Liver (tissue), 8 donors: ENCODE measurements at regions not wholly inside any gene's neighbourhood (a gene's known extent, or its start where the extent isn't known, plus 50 kb on each side); places are given as distances from the start of the nearest gene placed in this dataset.
"Not testable (repeated sequence)": the region's sequence is repeated elsewhere in the genome, so short reads cannot be mapped to it uniquely, and the experiment has no call there.

Experiments
- DNase-seq: peaks from one replicate; pipeline ENCODE4 v3.0.0-alpha.2; 2017; ENCODE audit warnings: low spot score
- H3K27ac ChIP-seq, 2 donors: one replicate each; pipeline ENCODE4 v1.7.0; 2013; ENCODE audit warnings: inconsistent platforms in 2 of 2, low read length in 2 of 2, control low read depth in 1 of 2, low read depth in 1 of 2, mild to moderate bottlenecking in 1 of 2
- H3K27me3 ChIP-seq, 4 donors: one replicate each; pipeline versions ENCODE4 v1.6.1 to v1.7.0; 2013; ENCODE audit warnings: low read length in 3 of 4, inconsistent platforms in 1 of 4, mild to moderate bottlenecking in 1 of 4, moderate library complexity in 1 of 4; ENCODE audit not compliant: control insufficient read depth in 4 of 4, insufficient read depth in 4 of 4
- H3K36me3 ChIP-seq, 4 donors: one replicate each; pipeline versions ENCODE4 v1.6.1 to v1.7.0; 2013; ENCODE audit warnings: low read length in 3 of 4, mild to moderate bottlenecking in 3 of 4, low read depth in 1 of 4, moderate library complexity in 1 of 4; ENCODE audit not compliant: control insufficient read depth in 4 of 4, insufficient read depth in 3 of 4
- H3K4me1 ChIP-seq, 4 donors: one replicate each; pipeline versions ENCODE4 v1.6.1 to v1.7.0; 2013; ENCODE audit warnings: low read length in 3 of 4, mild to moderate bottlenecking in 3 of 4, moderate library complexity in 1 of 4; ENCODE audit not compliant: control insufficient read depth in 4 of 4, insufficient read depth in 4 of 4
- H3K4me3 ChIP-seq, 3 donors: one replicate each; pipeline versions ENCODE4 v1.6.1 to v1.7.0; 2013; ENCODE audit warnings: low read length in 3 of 3, control low read depth in 1 of 3, low read depth in 1 of 3, mild to moderate bottlenecking in 1 of 3
- H3K9ac ChIP-seq, 2 donors: one replicate each; pipeline ENCODE4 v1.7.0; 2013; ENCODE audit warnings: low read length in 2 of 2, mild to moderate bottlenecking in 2 of 2, moderate library complexity in 2 of 2, control low read depth in 1 of 2, low read depth in 1 of 2
- H3K9me3 ChIP-seq, 4 donors: one replicate each; pipeline versions ENCODE4 v1.6.1 to v1.7.0; 2013; ENCODE audit warnings: low read length in 3 of 4; ENCODE audit not compliant: control insufficient read depth in 4 of 4
- ATF3 ChIP-seq: IDR thresholded peaks from 2 replicates; pipeline ENCODE4 v1.6.1; 2016; ENCODE audit warnings: antibody characterized with exemption
- CTCF ChIP-seq: fragments of 150-350 bp; IDR thresholded peaks from 2 replicates; pipeline ENCODE4 v1.5.1; 2017; ENCODE audit warnings: improper control_type of control experiment, low read depth, low read length; ENCODE audit not compliant: missing input control
- EGR1 ChIP-seq, 2 donors: IDR thresholded peaks; 2 replicates each; pipeline ENCODE4 v1.6.1; 2016 to 2018; ENCODE audit warnings: antibody characterized with exemption in 2 of 2, low read depth in 2 of 2
- FOXA1 ChIP-seq: IDR thresholded peaks from 2 replicates; pipeline ENCODE4 v1.6.1; 2016; ENCODE audit warnings: antibody characterized with exemption
- FOXA2 ChIP-seq: IDR thresholded peaks from 2 replicates; pipeline ENCODE4 v1.6.1; 2016; ENCODE audit warnings: antibody characterized with exemption
- GABPA ChIP-seq, 2 donors: IDR thresholded peaks in 1 of 2; conservative IDR thresholded peaks in 1 of 2; 2 replicates each; pipeline ENCODE4 v1.6.1; 2016; ENCODE audit warnings: antibody characterized with exemption in 2 of 2, mild to moderate bottlenecking in 1 of 2, moderate library complexity in 1 of 2
- HNF4A ChIP-seq, 2 donors: conservative IDR thresholded peaks; 2 replicates each; pipeline ENCODE4 v1.6.1; 2016; ENCODE audit warnings: antibody characterized with exemption in 2 of 2, mild to moderate bottlenecking in 2 of 2
- HNF4G ChIP-seq: IDR thresholded peaks from 2 replicates; pipeline ENCODE4 v1.6.1; 2016; ENCODE audit warnings: antibody characterized with exemption
- JUND ChIP-seq, 2 donors: IDR thresholded peaks; 2 replicates each; pipeline ENCODE4 v1.6.1; 2016; ENCODE audit warnings: antibody characterized with exemption in 2 of 2
- NR2F2 ChIP-seq: IDR thresholded peaks from 2 replicates; pipeline ENCODE4 v1.6.1; 2016; ENCODE audit warnings: antibody characterized with exemption
- RAD21 ChIP-seq, 2 donors: IDR thresholded peaks; 2 replicates each; pipeline ENCODE4 v1.6.1; 2016; ENCODE audit warnings: antibody characterized with exemption in 2 of 2, mild to moderate bottlenecking in 2 of 2
- REST ChIP-seq: IDR thresholded peaks from 2 replicates; pipeline ENCODE4 v1.6.1; 2016; ENCODE audit warnings: antibody characterized with exemption, mild to moderate bottlenecking
- RXRA ChIP-seq, 2 donors: IDR thresholded peaks; 2 replicates each; pipeline ENCODE4 v1.6.1; 2017 to 2018; ENCODE audit warnings: antibody characterized with exemption in 2 of 2, mild to moderate bottlenecking in 1 of 2
- SP1 ChIP-seq: IDR thresholded peaks from 2 replicates; pipeline ENCODE4 v1.6.1; 2018; ENCODE audit warnings: antibody characterized with exemption, mild to moderate bottlenecking
- TAF1 ChIP-seq: conservative IDR thresholded peaks from 2 replicates; pipeline ENCODE4 v1.6.1; 2016; ENCODE audit warnings: antibody characterized with exemption, mild to moderate bottlenecking
- YY1 ChIP-seq: IDR thresholded peaks from 2 replicates; pipeline ENCODE4 v1.6.1; 2016; ENCODE audit warnings: antibody characterized with exemption, mild to moderate bottlenecking
- ZBTB33 ChIP-seq: IDR thresholded peaks from 2 replicates; pipeline ENCODE4 v1.6.1; 2016; ENCODE audit warnings: antibody characterized with exemption
- WGBS: extraction: QIAGEN DNeasy Blood & Tissue Kit; methylation state at CpG from one replicate; pipeline ENCODE4 v1.1.7; 2013; 5-methylcytosine and 5-hydroxymethylcytosine counted together
- donor health status: healthy.
- donor health status: healthy.
- donor health status: healthy.
- donor health status: healthy.
- donor health status: healthy.

GRCh38 chr12:116662612-116663144 is 75.2 kb downstream of the SPRING1 start (continued):
- TF ChIP-seq CTCF = no peak
- TF ChIP-seq NR2F2 = peak; percentile 68
- peak; percentile 33 to 35 for TF ChIP-seq RAD21 (IDR thresholded peaks at IDR 0.05)
- peak; percentile 49 for TF ChIP-seq HNF4G
- TF ChIP-seq TAF1 = no peak
- peak; percentile 58 to 87 for TF ChIP-seq RXRA (IDR thresholded peaks at IDR 0.05)
- peak; percentile 20 to 54 for TF ChIP-seq JUND (IDR thresholded peaks at IDR 0.05)
- peak; percentile 65 for TF ChIP-seq FOXA2

GRCh38 chr12:116661341-116661740 is 76.5 kb downstream of the SPRING1 start:
- H3K4me3 ChIP-seq = no peak overlapping the region
- H3K4me1 ChIP-seq = peaks cover 4 to 47% (median 32%) of the 10 kb centered on the region in 4 donors
- H3K27ac ChIP-seq = no peak overlapping the region
- no peak overlapping the region for H3K9ac ChIP-seq
- no peaks in the 10 kb centered on the region for H3K27me3 ChIP-seq
- H3K9me3 ChIP-seq = no peaks in the 10 kb centered on the region
- WGBS = 97% methylated on average over 18 of the region's 18 CpGs
- TF ChIP-seq NR2F2 (no peak), REST (no peak), RXRA (IDR thresholded peaks at IDR 0.05) (no peak), FOXA2 (no peak), SP1 (no peak), RAD21 (IDR thresholded peaks at IDR 0.05) (no peak), EGR1 (IDR thresholded peaks at IDR 0.05; ENCODE audit: low read depth in 2 of 2) (no peak), ZBTB33 (no peak), YY1 (no peak), HNF4A (conservative IDR thresholded peaks at IDR 0.05) (no peak), GABPA (IDR thresholded peaks at IDR 0.05 in 1 of 2, conservative IDR thresholded peaks at IDR 0.05 in 1 of 2) (no peak), FOXA1 (no peak), CTCF (no peak), HNF4G (no peak), ATF3 (no peak), JUND (IDR thresholded peaks at IDR 0.05) (no peak), TAF1 (no peak)
- no peaks in the 10 kb centered on the region for H3K36me3 ChIP-seq
- DNase-seq = no peak

GRCh38 chr12:116660740-116661139 is 77.1 kb downstream of the SPRING1 start:
- H3K36me3 ChIP-seq, H3K4me3 ChIP-seq, H3K9me3 ChIP-seq, H3K9ac ChIP-seq, DNase-seq, H3K27me3 ChIP-seq, H3K27ac ChIP-seq: not testable (repeated sequence)
- H3K4me1 ChIP-seq = peaks cover 2 to 47% (median 32%) of the 10 kb centered on the region in 4 donors
- WGBS = 95% methylated on average over 34 of the region's 34 CpGs
